ES-I3 (cell line): ENCODE measurements at regions not wholly inside any gene's neighbourhood (a gene's known extent, or its start where the extent isn't known, plus 50 kb on each side); places are given as distances from the start of the nearest gene placed in this dataset.

Experiments used
- H3K36me3 ChIP-seq: 2 replicates; pipeline ENCODE4 v1.6.1; 2013; ENCODE audit warnings: mild to moderate bottlenecking, low read length, control low read depth, moderate library complexity; ENCODE audit not compliant: insufficient read depth
- H3K4me1 ChIP-seq: 2 replicates; pipeline ENCODE4 v1.6.1; 2013; ENCODE audit warnings: mild to moderate bottlenecking, control low read depth, low read length; ENCODE audit not compliant: insufficient read depth
- H3K9ac ChIP-seq: 2 replicates; pipeline ENCODE4 v1.6.1; 2013; ENCODE audit warnings: low read depth, mild to moderate bottlenecking, low read length, moderate library complexity
- H3K9me3 ChIP-seq: 2 replicates; pipeline ENCODE4 v1.6.1; 2013; ENCODE audit warnings: mild to moderate bottlenecking, low read length, moderate library complexity; ENCODE audit not compliant: control insufficient read depth, insufficient read depth

- no peak overlapping the region for H3K9ac ChIP-seq
- peaks cover 38% of the 10 kb centered on the region for H3K9me3 ChIP-seq
- H3K36me3 ChIP-seq, result peaks cover 4% of the 10 kb centered on the region; the same call in 1 of the 2 replicates
- H3K4me1 ChIP-seq, result peaks cover 37% of the 10 kb centered on the region
Measured at GRCh38 chr2:39519886-39520285, 82.8 kb upstream of the MAP4K3 start.

DNA sequence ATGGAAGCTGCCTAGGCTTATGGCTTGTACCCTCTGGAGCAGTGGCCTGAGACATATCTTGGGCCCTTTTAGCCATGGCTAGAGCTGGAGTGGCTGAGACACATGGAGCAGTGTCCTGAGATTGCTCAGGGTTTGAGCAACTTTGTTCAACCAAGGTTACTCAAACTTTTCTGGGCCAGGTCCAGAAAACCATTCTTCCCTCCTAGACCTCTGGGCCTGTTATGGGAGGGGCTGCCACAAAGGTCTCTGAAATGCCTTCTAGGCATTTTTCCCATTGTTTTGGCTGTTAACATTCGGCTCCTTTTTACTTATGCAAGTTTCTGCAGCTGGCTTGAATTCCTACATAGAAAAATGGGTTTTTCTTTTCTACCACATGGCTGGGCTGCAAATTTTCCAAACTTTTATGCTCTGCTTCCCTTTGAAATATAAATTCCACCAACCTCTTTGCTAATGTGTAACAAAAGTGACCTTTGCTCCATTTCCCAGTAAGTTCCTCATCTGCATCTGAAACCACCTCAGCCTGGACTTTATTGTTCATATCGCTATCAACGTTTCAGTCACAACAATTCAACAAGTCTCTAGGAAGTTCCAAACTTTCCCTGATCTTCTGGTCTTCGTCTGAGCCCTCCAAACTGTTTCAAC lies 84.9 kb upstream of the MAP4K3 start:
- H3K9me3 ChIP-seq, result peaks cover 38% of the 10 kb centered on the region
- peaks cover 17% of the 10 kb centered on the region for H3K4me1 ChIP-seq
- no peak overlapping the region for H3K9ac ChIP-seq
- peaks cover 4% of the 10 kb centered on the region; the same call in 1 of the 2 replicates for H3K36me3 ChIP-seq

DNA sequence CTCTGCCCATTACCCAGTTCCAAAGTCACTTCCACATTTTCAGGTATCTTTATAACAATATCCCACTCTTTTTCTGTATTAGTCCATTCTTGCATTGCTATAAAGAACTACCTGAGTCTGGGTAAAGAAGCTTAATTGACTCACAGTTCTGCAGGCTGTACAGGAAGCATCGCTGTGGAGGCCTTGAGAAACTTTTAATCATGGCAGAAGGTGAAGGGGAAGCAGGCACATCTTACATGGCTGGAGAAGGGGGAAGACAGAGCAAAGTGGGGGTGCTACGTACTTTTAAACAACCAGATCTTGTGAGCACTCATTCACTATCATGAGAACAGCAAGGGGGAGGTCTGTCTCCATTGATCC lies 85.4 kb upstream of the MAP4K3 start:
- peaks cover 4% of the 10 kb centered on the region; the same call in 1 of the 2 replicates for H3K36me3 ChIP-seq
- H3K9ac ChIP-seq, result no peak overlapping the region
- H3K4me1 ChIP-seq, result peaks cover 12% of the 10 kb centered on the region; the same call in 1 of the 2 replicates
- peaks cover 38% of the 10 kb centered on the region for H3K9me3 ChIP-seq

GRCh38 chr2:39523308-39524044 lies 86.4 kb upstream of the MAP4K3 start:
- H3K36me3 ChIP-seq, result peaks cover 4% of the 10 kb centered on the region; the same call in 1 of the 2 replicates
- H3K4me1 ChIP-seq, result 0 out of 2 replicates have a peak, but pooled peaks cover 5% of the 10 kb centered on the region
- H3K9me3 ChIP-seq, result peaks cover 34% of the 10 kb centered on the region
- H3K9ac ChIP-seq, result no peak overlapping the region

- H3K4me1 ChIP-seq, result 0 out of 2 replicates have a peak, but pooled peaks cover 5% of the 10 kb centered on the region
- H3K9me3 ChIP-seq, result peaks cover 32% of the 10 kb centered on the region
- H3K36me3 ChIP-seq, result peaks cover 4% of the 10 kb centered on the region; the same call in 1 of the 2 replicates
- H3K9ac ChIP-seq, result no peak overlapping the region
Measured at GRCh38 chr2:39524061-39524460, 87.0 kb upstream of the MAP4K3 start.

DNA sequence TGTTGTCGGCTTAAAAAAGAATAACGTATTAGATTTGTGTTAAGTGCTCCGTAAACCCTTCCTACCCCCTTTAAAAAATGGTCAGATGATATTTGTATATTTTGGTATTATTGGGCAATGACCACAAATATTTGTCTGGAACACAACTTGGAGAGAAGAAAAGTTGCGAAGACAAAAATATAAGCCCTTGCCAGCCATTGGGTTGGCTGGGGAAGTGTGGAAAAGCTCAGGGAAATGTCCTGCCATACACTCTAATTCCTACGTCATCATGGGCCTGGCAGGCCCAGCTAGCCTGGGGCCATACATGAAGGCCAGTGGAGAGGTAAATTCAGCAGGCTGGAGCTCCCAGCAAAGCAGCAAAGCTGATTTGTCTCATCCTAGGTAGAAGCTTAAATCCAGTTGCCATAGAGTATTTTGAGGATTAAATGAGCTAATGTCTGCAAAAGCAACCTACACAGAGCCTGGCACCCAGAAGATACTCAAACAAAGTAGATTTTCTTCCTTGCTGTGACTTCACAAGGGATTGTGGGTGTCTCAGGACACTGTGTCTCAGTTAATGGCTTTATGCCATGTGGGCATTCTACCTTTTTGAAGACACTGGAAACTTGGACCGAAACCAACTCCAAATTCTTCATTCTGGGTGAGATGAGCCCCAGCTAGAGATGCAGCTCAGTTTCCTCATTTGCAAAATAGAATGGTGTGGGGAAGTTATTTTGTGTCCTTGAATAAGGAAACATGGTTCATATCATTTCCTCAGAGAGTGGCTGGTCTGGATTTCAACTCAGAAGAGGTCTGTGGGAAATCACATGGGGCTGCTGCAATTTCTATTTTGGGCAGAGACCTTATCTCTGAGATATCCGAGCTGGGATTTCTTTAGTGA lies 87.9 kb upstream of the MAP4K3 start:
- H3K9me3 ChIP-seq, result peaks cover 27% of the 10 kb centered on the region
- 0 out of 2 replicates have a peak, but pooled peaks cover 5% of the 10 kb centered on the region for H3K4me1 ChIP-seq
- H3K9ac ChIP-seq, result no peak overlapping the region
- H3K36me3 ChIP-seq, result peaks cover 4% of the 10 kb centered on the region; the same call in 1 of the 2 replicates

DNA sequence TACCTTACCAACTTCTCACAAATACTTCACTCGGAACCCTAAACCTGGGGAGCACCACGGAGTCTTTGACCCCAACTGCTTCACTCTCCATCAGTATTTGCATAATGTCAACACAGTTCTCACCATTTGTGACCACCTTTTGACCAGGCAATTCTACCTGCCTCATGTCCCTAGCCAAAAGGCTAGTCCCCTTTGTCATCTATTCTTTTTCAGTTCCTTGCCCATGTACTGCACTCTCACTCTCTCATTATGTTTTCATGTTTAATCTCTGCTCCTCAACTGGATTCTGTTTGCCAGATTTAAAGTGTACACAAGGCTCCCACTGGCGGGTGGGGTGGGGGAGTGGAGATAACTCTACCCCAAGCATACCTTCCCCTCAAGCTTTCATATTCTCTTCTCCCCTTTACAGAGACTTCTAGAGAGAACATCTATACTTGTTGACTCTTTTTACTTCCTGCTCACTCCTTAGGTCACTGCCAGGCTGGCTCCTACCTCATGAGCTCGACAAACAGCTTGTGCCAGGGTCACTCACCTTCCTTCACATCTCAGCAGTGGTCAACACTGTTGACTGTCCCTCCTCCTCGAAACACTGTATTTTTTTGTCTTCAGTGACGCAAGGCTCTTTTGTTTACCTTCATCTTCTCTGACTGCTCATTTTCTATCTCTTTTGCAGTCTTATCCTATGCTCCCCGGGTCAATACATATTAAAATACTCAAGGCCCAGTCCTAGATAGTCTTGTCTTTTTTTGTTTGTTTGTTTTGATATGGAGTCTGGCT lies 88.7 kb upstream of the MAP4K3 start:
- Histone ChIP-seq H3K9ac (no peak overlapping the region), H3K4me1 (0 out of 2 replicates have a peak, but pooled peaks cover 5% of the 10 kb centered on the region), H3K36me3 (peaks cover 3% of the 10 kb centered on the region; the same call in 1 of the 2 replicates), H3K9me3 (peaks cover 21% of the 10 kb centered on the region)

DNA sequence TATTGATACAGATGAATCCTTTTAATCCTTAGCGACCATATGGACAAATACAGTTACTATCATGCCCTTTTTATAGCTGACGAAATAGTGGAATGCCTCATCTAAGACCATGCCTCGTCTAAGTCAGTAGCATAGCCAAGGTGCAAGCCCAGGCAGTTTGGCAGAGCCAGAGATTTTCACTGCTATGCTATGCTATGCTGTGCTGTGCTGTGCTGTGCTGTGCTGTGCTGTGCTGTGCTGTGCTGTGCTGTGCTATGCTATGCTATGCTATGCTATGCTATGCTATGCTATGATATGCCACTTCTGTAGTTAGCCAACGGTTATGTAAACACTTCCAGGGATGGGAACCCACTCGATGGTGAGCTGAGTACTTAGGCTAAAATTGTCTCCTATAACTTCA lies 91.6 kb upstream of the MAP4K3 start:
- H3K9ac ChIP-seq, result no peak overlapping the region
- H3K36me3 ChIP-seq, result no peaks in the 10 kb centered on the region
- H3K4me1 ChIP-seq, result peaks cover 7% of the 10 kb centered on the region; the same call in 1 of the 2 replicates

DNA sequence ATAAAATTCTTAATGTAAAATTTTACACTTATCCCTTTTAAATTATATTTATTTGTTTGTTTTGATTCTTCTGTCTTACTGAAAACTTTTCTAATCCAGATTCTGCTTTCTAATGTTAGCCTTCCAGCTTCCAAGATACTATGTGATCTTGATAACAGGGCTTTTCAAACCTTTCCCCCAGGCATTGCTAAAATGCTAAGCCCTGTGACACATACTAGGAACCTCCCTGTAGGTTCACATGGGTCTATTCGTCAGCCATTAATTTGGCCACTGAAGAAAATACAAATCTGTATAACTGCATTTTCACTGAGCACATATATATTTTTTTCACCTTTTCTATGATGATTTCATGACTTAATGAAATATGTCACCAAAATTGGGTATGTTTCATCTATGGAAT lies 92.8 kb upstream of the MAP4K3 start:
- Histone ChIP-seq H3K36me3 (no peaks in the 10 kb centered on the region), H3K9ac (no peak overlapping the region), H3K4me1 (peaks cover 5% of the 10 kb centered on the region; the same call in 1 of the 2 replicates), H3K9me3 (no peaks in the 10 kb centered on the region)

More for the DNA sequence above, 91.6 kb upstream of the MAP4K3 start:
- no peaks in the 10 kb centered on the region for H3K9me3 ChIP-seq

- Histone ChIP-seq H3K9me3 (no peaks in the 10 kb centered on the region), H3K9ac (no peak overlapping the region), H3K4me1 (peaks cover 5% of the 10 kb centered on the region; the same call in 1 of the 2 replicates), H3K36me3 (no peaks in the 10 kb centered on the region)
Measured at GRCh38 chr2:39530411-39530866, 93.4 kb upstream of the MAP4K3 start.

- H3K4me1 ChIP-seq, result peaks cover 5% of the 10 kb centered on the region; the same call in 1 of the 2 replicates
- no peaks in the 10 kb centered on the region for H3K36me3 ChIP-seq
- no peak overlapping the region for H3K9ac ChIP-seq
- no peaks in the 10 kb centered on the region for H3K9me3 ChIP-seq
Measured at GRCh38 chr2:39531220-39531777, 94.2 kb upstream of the MAP4K3 start.

- H3K4me1 ChIP-seq, result peaks cover 5% of the 10 kb centered on the region; the same call in 1 of the 2 replicates
- H3K9ac ChIP-seq, result no peak overlapping the region
- H3K9me3 ChIP-seq, result no peaks in the 10 kb centered on the region
- no peaks in the 10 kb centered on the region for H3K36me3 ChIP-seq
Measured at GRCh38 chr2:39532933-39533332, 95.8 kb upstream of the MAP4K3 start.

DNA sequence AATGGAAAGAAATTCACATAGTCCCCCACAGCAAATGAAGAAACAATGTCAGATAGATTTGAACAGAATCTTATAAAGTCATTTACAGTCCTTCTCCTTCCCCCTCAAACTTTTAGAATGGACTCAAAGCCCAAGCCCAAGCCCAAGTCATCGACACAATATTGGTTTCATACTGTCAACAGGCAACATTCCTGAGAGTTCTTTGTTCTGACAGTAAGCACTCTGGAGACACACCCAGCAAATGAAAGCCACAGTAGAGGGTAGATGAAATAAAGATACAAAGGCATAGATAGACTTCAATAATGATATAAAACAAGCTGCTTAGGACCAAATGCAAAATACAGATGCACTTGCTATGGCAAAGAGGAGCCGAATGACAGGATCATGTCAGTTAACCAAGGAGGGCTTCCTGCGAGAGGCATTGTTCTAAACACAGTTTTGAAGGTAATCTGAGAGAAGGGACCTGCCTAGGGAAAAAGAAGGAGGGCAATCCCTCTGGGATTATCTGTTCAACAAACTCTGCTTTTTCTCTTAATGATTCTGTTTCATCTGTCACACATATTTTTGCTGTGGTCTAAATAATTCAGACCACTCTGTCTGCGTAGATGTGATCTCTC lies 97.1 kb upstream of the MAP4K3 start:
- Histone ChIP-seq H3K36me3 (no peaks in the 10 kb centered on the region), H3K4me1 (peaks cover 5% of the 10 kb centered on the region; the same call in 1 of the 2 replicates), H3K9me3 (no peaks in the 10 kb centered on the region; the same call in 1 of the 2 replicates), H3K9ac (no peak overlapping the region)
